OCI-LY1 (cell line): ENCODE measurements at regions not wholly inside any gene's neighbourhood (a gene's known extent, or its start where the extent isn't known, plus 50 kb on each side); places are given as distances from the start of the nearest gene placed in this dataset.

Source experiments
- H2AFZ ChIP-seq: fragments of 200-600 bp; sonication (generic), shearing (Covaris generic); 2 replicates; pipeline ENCODE4 v1.6.0; 2014; ENCODE audit warnings: antibody characterized with exemption, mild to moderate bottlenecking, low read length
- H3F3A ChIP-seq: fragments of 200-600 bp; sonication (generic), shearing (Covaris generic); 2 replicates; pipeline ENCODE4 v1.6.0; 2014; ENCODE audit warnings: mild to moderate bottlenecking, antibody characterized with exemption, low read length, moderate library complexity; ENCODE audit not compliant: insufficient read depth
- H3K27ac ChIP-seq: fragments of 200-600 bp; sonication (generic); 2 replicates; pipeline ENCODE4 v1.5.1; 2014; ENCODE audit warnings: low read length, mixed run types, mild to moderate bottlenecking, low read depth; ENCODE audit not compliant: poor library complexity, severe bottlenecking
- H3K27me3 ChIP-seq: fragments of 200-600 bp; sonication (generic); 2 replicates; pipeline ENCODE4 v1.6.0; 2014; ENCODE audit warnings: antibody characterized with exemption, mild to moderate bottlenecking, low read length, moderate library complexity; ENCODE audit not compliant: insufficient read depth
- H3K36me3 ChIP-seq: fragments of 200-600 bp; sonication (generic); 2 replicates; pipeline ENCODE4 v1.6.1; 2014; ENCODE audit warnings: mild to moderate bottlenecking, antibody characterized with exemption, low read length, moderate library complexity, mixed read lengths; ENCODE audit not compliant: insufficient read depth
- H3K4me1 ChIP-seq: fragments of 200-600 bp; sonication (generic); 2 replicates; pipeline ENCODE4 v1.5.1; 2014; ENCODE audit warnings: mild to moderate bottlenecking, low read length, moderate library complexity; ENCODE audit not compliant: insufficient read depth, severe bottlenecking
- H3K4me2 ChIP-seq: fragments of 200-600 bp; sonication (generic), shearing (Covaris generic); 2 replicates; pipeline ENCODE4 v1.6.1; 2014; ENCODE audit warnings: low read length
- H3K4me3 ChIP-seq: fragments of 200-600 bp; sonication (generic); 2 replicates; pipeline ENCODE4 v1.5.1; 2014; ENCODE audit warnings: low read length, low read depth, mild to moderate bottlenecking, mixed read lengths; ENCODE audit not compliant: poor library complexity, severe bottlenecking
- H3K79me2 ChIP-seq: fragments of 200-600 bp; shearing (Covaris generic); 2 replicates; pipeline ENCODE4 v1.6.1; 2016; ENCODE audit warnings: mixed run types, low read length, mixed read lengths; ENCODE audit not compliant: insufficient read depth
- H3K9ac ChIP-seq: fragments of 200-600 bp; sonication (generic), shearing (Covaris generic); 2 replicates; pipeline ENCODE4 v1.6.1; 2014; ENCODE audit warnings: mild to moderate bottlenecking, low read length, mixed read lengths
- H3K9me2 ChIP-seq: fragments of 200-600 bp; sonication (generic), shearing (Covaris generic); 2 replicates; pipeline ENCODE4 v1.6.1; 2014; ENCODE audit warnings: low read depth, mild to moderate bottlenecking, low read length, mixed read lengths
- H3K9me3 ChIP-seq: fragments of 200-600 bp; shearing (Covaris generic); 2 replicates; pipeline ENCODE4 v1.6.1; 2014; ENCODE audit warnings: low read length, mixed read lengths
- H4K20me1 ChIP-seq: fragments of 200-600 bp; sonication (generic), shearing (Covaris generic); 2 replicates; pipeline ENCODE4 v1.6.0; 2016; ENCODE audit warnings: mild to moderate bottlenecking, low read length; ENCODE audit not compliant: insufficient read depth
- CTCF ChIP-seq: fragments of 200-600 bp; sonication (generic), shearing (Covaris generic); IDR thresholded peaks from 2 replicates; pipeline ENCODE4 v1.5.1; 2017; ENCODE audit warnings: mild to moderate bottlenecking, antibody characterized with exemption, low read length, moderate library complexity, mixed read lengths
- EZH2 ChIP-seq: fragments of 200-600 bp; sonication (generic), shearing (Covaris generic); IDR thresholded peaks from 2 replicates; pipeline ENCODE4 v1.8.0; 2017; ENCODE audit warnings: borderline replicate concordance, mixed run types, mild to moderate bottlenecking, antibody characterized with exemption, low read length, moderate library complexity, mixed read lengths

- H3F3A ChIP-seq = no peaks in the 10 kb centered on the region
- H4K20me1 ChIP-seq = no peaks in the 10 kb centered on the region
- H3K36me3 ChIP-seq = no peaks in the 10 kb centered on the region
- no peaks in the 10 kb centered on the region for H3K79me2 ChIP-seq
- no peaks in the 10 kb centered on the region for H3K4me1 ChIP-seq
- no peaks in the 10 kb centered on the region for H3K9me3 ChIP-seq
- H3K4me2 ChIP-seq = no peak overlapping the region
- no peak overlapping the region for H3K9ac ChIP-seq
- H3K27ac ChIP-seq = no peak overlapping the region
- no peak overlapping the region for H2AFZ ChIP-seq
- H3K4me3 ChIP-seq = no peak overlapping the region
- TF ChIP-seq CTCF (no peak), EZH2 (no peak)
- H3K9me2 ChIP-seq = no peaks in the 10 kb centered on the region
- H3K27me3 ChIP-seq = no peaks in the 10 kb centered on the region
Measured at GRCh38 chr2:57093020-57093419, 909.2 kb downstream of the CCDC85A start.

GRCh38 chr2:57097855-57098254 is 914.1 kb downstream of the CCDC85A start:
- Histone ChIP-seq H3K9me2 (no peaks in the 10 kb centered on the region), H3K79me2 (no peaks in the 10 kb centered on the region), H3K27ac (no peak overlapping the region), H3K4me3 (no peak overlapping the region), H2AFZ (no peak overlapping the region), H3K36me3 (no peaks in the 10 kb centered on the region), H3K27me3 (no peaks in the 10 kb centered on the region), H3K9me3 (no peaks in the 10 kb centered on the region), H4K20me1 (no peaks in the 10 kb centered on the region), H3K9ac (no peak overlapping the region), H3F3A (no peaks in the 10 kb centered on the region), H3K4me1 (no peaks in the 10 kb centered on the region), H3K4me2 (no peak overlapping the region)
- TF ChIP-seq CTCF = no peak
- no peak for TF ChIP-seq EZH2

GRCh38 chr2:57100436-57100835 is 916.6 kb downstream of the CCDC85A start:
- no peaks in the 10 kb centered on the region for H3F3A ChIP-seq
- no peaks in the 10 kb centered on the region for H3K36me3 ChIP-seq
- no peak for TF ChIP-seq CTCF
- TF ChIP-seq EZH2 = no peak
- no peak overlapping the region for H3K27ac ChIP-seq
- no peaks in the 10 kb centered on the region for H3K79me2 ChIP-seq
- no peak overlapping the region for H3K4me3 ChIP-seq
- no peak overlapping the region for H3K9ac ChIP-seq
- no peaks in the 10 kb centered on the region for H3K4me1 ChIP-seq
- no peak overlapping the region for H2AFZ ChIP-seq
- no peak overlapping the region for H3K4me2 ChIP-seq
- H3K9me2 ChIP-seq = no peaks in the 10 kb centered on the region
- no peaks in the 10 kb centered on the region for H4K20me1 ChIP-seq
- H3K9me3 ChIP-seq = no peaks in the 10 kb centered on the region
- no peaks in the 10 kb centered on the region for H3K27me3 ChIP-seq
